Umbilical cord (tissue), 1 donor: ENCODE measurements at regions not wholly inside any gene's neighbourhood (a gene's known extent, or its start where the extent isn't known, plus 50 kb on each side); places are given as distances from the start of the nearest gene placed in this dataset.

Source experiments
- DNase-seq: peaks from one replicate; pipeline ENCODE4 v3.0.0-alpha.2; 2015; ENCODE audit warnings: low spot score

GRCh38 chr6:40268166-40268565 lies 319.0 kb downstream of the LRFN2 start:
- no peak for DNase-seq

- DNase-seq: peak; percentile 33
Observed at GRCh38 chr6:40265615-40266014, 321.5 kb downstream of the LRFN2 start.

DNA sequence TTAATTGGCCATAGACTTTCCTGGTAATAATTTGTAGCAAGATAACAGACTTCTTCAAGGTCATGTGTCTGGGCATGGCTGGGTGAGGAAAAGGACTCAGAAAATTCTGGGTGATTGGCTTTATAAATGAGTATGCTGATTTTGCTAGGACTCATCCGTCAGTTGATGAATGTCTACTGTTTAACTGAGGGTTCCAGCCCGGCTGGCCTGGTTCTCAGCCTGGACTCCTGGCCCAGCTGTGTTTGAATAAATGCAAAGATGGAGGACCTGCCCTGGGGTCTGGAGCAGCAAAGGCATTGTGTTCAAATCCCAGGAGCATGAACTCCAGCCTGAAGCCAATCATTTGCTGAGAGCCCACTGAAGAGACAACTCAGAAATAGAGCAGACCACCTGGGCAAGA lies 323.2 kb downstream of the LRFN2 start:
- no peak for DNase-seq

GRCh38 chr6:40262363-40262762 lies 324.8 kb downstream of the LRFN2 start:
- no peak for DNase-seq

GRCh38 chr6:40258531-40258930 lies 324.3 kb upstream of the MOCS1 start:
- no peak for DNase-seq

DNA sequence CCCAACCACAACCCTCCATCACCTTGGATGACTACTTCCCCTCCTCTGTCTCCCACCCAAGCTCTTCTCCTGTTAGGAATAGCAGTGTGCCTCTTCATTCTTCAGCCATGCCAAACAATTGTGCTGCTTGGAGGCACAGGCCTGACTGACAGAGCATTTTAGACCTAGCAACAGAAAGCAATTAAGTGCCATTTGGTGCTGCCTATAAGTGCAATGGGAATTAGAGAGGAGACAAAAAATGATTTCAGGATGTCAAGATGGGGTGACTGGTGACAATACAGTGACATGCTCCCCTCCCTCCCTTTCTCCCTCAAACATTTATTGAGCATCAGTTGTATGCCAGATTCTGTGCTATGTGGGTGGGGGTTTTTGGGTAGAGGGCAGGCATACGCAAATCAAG lies 322.6 kb upstream of the MOCS1 start:
- no peak for DNase-seq

- no peak for DNase-seq
Observed at GRCh38 chr6:40256224-40256623, 322.0 kb upstream of the MOCS1 start.

- DNase-seq: no peak
Observed at GRCh38 chr6:40253420-40253819, 319.2 kb upstream of the MOCS1 start.

- DNase-seq: no peak
Observed at GRCh38 chr6:40252531-40253258, 318.4 kb upstream of the MOCS1 start.

DNA sequence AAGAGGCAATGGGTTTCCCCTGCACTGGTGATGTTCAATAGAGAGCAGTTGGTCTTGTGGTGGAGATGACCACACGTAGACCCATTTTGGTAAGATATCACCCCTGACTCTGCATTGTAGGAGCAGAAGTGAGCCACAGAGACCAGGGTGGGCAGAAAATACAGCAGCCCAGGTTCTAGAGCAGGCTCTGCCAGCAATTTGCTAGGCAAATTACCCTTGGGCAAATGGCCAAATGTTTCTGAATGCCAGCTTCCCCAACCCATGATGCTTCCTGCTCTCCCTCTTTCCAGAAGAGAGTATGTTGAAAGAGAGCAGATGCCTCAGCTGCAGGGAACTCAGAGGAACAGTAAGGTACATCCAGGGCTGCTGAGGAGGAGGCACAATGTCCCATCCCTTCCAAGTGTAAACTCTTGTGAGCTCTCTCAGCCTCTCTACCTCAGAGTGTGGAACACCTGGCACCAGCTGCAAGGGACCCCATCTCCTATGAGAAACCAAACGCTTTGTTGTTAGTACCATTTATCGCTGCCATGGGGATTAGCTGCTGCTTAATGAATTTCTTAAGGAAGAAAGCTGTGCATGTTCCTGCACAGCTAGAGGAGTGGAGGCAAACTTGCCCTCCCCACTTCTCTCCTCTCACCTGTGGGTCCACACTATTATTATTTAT lies 317.5 kb upstream of the MOCS1 start:
- DNase-seq: no peak

GRCh38 chr6:40249935-40250334 lies 315.7 kb upstream of the MOCS1 start:
- no peak for DNase-seq

GRCh38 chr6:40247516-40248115 lies 313.4 kb upstream of the MOCS1 start:
- no peak for DNase-seq

- DNase-seq: peak; percentile 13
Observed at GRCh38 chr6:40244699-40245098, 310.4 kb upstream of the MOCS1 start.

DNA sequence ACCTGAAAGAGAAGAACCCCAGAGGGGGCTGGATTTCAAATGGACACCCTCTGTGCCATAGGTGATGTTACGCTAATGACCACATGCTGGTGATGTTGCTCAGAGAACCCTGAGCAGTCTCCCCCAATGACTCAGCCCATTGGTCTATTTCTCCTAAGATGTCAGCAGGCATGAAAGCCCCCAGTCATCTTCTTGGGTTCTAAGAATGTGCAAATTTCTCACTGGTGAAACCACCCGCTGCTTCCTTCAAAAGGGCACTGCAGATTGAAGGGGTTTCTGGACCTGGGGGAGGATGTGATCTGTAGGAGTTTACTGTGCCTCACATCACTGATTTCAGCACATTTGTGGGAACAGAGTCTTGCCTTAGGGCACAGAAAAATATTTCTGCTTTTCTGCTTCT lies 298.4 kb upstream of the MOCS1 start:
- DNase-seq: no peak

GRCh38 chr6:40227735-40228134 lies 293.5 kb upstream of the MOCS1 start:
- no peak for DNase-seq

GRCh38 chr6:40222354-40222753 lies 288.1 kb upstream of the MOCS1 start:
- DNase-seq: no peak

GRCh38 chr6:40219799-40220198 lies 285.5 kb upstream of the MOCS1 start:
- no peak for DNase-seq

DNA sequence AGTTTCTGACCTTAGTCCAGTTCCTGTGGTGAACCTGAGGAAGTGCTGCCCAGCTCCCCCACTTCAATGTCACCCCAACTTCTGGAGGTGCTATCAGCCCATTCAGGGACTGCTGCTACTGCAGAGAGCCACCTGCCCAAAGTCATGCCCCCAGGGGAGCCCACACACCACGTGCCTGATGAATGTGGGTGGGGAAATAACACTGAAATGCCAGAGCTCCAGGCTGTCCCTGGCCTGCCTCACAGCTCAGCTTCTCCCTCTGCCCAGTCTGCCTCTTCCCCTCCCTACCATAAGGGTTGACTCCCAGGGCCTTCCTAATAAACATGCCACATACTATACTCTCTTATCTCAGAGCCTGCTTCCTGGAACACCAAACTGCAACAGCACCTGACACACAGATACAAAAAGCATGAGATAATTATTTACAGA lies 276.4 kb upstream of the MOCS1 start:
- no peak for DNase-seq

DNA sequence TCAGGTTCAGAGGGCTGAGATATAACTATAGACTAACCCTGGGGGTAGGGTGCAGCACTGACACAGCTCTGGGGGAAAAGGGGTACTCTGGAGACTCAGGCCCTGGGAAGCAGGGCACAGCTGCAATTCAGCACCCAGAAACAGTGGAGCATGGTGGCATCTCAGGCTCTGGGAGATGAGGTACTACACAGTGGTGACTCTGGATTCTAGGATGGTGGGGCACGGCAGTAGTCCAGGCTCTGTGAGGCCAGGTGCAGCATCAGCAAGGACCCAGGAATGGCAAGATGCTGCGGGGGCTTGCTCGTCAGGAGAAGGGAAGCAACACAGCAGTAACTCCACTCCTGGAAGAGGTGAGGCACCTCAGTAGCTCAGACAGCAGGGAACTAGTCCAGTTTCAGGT lies 271.5 kb upstream of the MOCS1 start:
- no peak for DNase-seq

- no peak for DNase-seq
Observed at GRCh38 chr6:40205004-40205403, 270.7 kb upstream of the MOCS1 start.

GRCh38 chr6:40197371-40197770 lies 263.1 kb upstream of the MOCS1 start:
- DNase-seq: no peak

- DNase-seq: no peak
Observed at GRCh38 chr6:40196135-40196518, 261.9 kb upstream of the MOCS1 start.
